Epithelial cell of prostate (primary cell): ENCODE measurements at regions not wholly inside any gene's neighbourhood (a gene's known extent, or its start where the extent isn't known, plus 50 kb on each side); places are given as distances from the start of the nearest gene placed in this dataset.

Experiments
- DNase-seq: peaks from one replicate; pipeline ENCODE4 v3.0.0-alpha.2; 2011; ENCODE audit warnings: low read depth, low spot score
- H3K27ac ChIP-seq: fragments of 450-650 bp; 2 replicates; pipeline ENCODE4 v1.5.1; 2017; ENCODE audit warnings: mild to moderate bottlenecking

DNA sequence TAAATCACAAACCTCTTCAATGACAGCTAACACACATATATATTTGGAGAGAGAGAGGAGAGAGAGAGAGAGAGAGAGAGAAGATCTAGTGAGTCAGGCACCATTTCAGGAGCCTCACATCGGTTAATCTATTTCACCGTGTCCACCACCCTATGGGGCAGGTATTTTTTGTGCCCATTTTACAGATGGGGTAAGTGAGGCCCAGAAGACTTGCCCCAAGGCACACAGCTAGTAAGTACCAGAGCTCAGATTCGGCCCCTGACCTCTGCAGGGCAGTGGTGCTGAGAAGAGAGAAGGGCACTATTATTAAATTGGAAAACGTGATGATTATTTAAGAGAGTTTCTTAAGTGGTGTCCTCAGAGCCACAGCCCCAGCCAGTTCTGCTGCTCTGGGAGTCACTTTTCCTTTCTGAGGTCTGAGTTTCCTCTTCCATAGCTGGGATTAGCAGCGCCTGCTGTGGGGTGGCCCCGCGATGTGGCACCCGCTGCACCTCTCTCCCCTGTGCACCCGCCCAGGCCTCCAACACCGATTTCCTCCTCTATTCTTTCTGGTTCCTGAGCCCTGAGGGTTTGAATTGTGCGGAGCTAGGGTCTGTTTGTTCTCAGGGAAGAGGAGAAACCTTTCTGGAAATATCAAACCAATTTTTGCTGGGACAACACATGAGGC lies 303.9 kb downstream of the IRF8 start:
- DNase-seq, result no peak
- no peak overlapping the region for H3K27ac ChIP-seq

DNA sequence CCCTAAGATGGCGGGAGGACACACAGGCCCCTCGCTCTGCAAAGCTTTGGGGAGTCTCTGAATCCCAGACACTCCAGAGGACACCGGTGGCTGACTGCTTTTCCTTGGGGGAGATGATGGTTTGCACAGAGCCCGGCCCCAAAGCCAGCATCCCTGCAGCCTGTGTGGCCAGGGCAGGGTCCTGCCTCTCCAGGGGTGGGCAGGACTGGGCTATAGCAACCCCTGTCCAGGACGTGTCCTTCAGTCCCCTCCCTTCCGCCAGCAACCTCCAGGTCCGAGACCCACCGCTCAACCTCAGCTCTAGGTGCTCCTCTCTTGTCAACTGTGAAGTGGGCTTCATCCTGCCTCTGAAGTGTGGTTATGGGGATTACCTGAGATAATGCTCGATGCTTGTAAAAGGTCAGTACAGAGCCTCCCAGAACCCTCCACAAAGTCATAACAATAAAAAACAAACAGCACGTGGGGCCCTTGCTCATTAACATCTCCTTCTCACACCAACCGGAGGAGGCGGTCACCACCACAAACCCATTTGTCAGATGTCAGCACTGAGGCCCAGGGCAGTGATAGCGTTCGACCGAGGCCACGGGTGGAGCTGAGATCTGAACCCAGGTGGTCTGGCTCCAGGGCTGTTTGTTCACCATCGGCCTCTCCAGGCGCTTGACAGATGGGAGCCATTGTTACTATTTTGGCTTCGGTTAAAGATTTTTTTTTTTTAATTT lies 304.8 kb downstream of the IRF8 start:
- DNase-seq, result no peak
- no peak overlapping the region for H3K27ac ChIP-seq

DNA sequence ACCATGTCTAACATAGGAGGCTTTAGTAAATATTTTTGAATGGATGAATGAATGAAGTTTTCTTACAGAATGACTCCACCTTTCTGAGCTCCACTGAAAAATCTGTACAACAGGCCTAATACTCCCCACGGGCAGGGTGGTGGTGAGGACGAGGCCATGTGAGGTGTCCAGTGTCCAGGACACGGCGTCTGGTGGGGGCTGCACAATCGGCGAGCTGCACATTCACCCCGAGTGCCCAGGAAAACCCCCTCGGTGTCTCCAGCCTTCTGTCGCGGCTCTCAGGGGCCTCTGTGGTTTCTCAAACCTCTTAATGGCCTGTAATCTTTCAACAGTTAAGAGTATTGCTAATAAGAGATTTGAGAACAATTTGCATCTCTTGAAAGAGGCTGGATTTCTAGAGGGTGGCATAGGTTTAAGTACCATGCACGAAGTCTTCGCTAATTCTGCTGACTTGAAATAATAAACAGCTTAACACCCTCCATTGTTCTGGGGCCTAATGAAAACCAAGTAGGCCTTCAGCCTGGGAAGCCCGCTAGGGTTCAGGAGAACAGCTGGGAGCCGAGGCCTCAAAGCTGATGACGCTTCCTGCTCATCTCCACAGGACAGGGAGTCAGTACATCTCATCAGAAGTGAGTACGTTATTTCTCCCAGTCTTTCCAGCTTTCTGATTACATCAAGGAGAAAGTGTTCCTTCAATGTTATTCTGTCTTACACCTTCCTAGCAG lies 304.6 kb upstream of the FOXF1 start:
- H3K27ac ChIP-seq, result no peak overlapping the region
- DNase-seq, result no peak

DNA sequence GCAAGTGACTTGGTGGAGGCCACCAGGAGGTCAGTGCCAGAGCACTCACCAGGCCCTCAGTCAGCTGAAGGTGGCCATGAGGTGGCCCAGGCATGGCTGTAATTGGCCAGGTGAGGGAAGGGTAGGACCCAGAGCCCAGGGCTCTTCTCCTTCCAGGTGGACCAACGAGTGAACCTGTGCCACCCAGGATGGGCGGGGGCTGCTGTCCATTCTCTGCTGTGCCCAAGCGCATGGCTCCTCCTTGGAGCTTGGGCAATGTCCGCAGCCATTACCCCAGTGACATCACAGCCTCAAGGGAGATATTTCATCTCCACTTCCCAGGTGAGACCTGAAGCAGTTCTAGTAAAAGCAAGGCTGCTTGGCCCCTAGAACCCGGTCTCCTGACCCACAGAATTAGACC lies 303.0 kb upstream of the FOXF1 start:
- DNase-seq, result no peak

DNA sequence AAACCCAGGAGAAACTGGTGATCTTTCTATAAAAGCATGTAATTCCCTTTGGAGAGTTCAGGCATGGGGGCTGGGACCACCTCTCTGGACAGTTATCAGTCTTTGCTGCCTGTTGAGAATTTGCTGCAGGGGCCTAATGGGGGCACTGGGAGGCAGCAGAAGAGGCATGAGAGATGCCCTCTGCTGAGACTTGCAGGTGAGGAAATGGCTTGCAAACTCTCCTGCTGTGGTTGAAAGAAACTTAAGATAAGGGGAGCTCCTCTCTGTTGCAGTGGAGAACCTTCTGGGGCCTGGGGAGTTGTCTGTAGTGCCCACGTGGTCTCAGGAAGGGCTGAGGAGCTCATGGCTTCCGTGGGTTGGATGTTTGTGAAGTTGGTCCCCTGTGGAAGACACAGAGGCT lies 301.1 kb upstream of the FOXF1 start:
- no peak for DNase-seq
- no peak overlapping the region for H3K27ac ChIP-seq

More for the DNA sequence above, 303.0 kb upstream of the FOXF1 start:
- no peak overlapping the region for H3K27ac ChIP-seq

DNA sequence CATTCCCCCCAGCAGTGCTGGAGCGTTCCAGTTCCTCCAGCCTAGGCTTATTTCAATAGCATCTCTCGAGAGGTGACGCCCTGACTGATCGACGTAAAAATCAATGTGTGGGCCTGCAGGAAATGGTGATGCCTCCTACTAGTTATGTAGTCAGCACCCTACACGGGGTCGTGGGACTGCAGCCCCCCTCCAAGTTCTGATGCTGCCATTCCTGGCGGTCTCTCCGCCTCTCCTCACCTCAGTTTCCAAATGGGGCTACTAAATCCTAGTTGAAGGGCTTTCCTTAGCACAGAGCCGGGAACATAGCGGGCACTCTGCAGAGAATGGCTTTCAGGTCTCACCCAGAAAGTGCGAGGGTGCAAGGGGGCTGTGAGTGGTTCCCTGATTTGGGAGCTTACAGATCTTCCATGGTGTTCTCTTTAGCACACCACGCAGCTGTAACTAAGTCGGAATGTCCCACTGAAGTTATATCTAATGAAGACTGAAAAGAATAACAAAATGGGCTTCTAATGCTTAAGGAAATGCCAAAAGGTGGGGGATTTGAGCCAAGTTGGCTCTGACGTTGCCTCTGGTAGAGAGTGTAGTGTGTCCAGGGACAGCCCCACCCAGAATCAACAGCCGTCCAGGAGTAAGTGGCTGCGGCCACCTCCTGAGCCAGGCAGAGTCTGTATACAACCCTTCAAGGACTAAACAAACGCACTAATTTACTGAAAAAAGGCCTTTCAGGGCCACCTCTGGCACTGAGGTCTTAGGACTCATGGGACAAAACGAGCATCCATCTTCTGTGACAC lies 299.7 kb upstream of the FOXF1 start:
- DNase-seq, result no peak
- no peak overlapping the region for H3K27ac ChIP-seq

DNA sequence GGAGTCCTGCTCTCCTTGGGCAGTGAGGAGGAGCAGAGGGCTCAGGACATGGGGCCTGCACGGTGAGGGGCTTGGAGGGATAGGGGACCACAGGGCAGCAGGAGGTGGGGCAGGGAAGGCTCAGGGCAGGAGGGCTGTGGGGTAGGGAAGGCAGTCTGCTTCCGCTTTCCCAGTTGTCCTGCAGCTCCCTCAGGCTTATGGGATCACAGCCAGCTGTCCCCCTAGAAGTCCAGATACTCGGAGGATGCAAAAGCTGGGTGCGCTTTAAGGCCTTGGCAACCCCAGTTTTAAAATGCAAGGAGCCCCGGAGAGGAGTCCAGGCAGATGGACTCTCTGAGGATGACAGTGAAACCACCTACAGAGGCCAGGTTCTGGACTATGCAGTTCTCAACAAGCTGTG lies 299.1 kb upstream of the FOXF1 start:
- no peak for DNase-seq
- H3K27ac ChIP-seq, result no peak overlapping the region

DNA sequence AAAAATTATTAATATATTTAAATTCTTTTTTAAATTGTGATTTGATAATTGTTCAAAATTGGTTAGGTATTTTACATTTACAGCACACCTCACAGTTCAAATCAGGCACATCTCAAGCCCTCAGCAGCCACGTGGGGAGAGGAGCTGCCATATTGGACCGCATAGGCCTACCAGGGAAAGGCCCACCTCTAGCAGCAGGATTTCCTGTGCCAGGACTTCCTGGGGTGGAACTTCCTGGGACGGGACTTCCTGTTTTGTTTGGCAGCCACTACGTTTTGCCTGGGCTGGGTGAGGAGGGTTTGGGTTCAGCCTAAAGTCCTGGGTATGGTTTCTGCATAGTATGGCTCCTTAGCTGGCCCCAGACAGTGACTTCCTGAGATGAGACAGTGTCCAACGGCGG lies 298.5 kb upstream of the FOXF1 start:
- DNase-seq, result no peak
- no peak overlapping the region for H3K27ac ChIP-seq

DNA sequence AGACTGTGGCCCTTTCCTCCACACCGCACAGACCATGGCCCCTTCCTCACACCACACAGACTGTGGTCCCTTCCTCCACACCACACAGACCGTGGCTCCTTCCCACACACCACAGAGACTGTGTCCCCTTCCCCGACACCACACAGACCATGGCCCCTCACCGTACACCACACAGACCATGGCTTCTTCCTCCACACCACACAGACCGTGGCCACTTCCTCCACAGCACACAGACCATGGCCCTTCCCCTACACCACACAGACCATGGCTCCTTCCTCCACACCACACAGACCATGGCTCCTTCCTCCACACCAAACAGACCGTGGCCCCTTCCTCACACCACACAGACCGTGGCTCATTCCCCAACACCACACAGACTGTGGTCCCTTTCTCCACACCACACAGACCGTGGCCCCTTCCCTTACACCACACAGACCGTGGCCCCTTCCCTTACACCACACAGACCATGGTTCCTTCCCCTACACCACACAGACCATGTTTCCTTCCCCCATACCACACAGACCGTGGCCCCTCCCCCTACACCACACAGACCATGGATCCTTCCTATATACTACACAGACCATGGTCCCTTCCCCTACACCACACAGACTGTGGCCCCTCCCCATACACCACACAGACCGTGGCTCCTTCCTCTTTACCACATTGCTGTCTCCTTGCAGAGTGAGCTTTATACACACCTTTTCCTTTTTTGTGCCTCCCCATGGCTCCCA lies 297.5 kb upstream of the FOXF1 start:
- H3K27ac ChIP-seq, result no peak overlapping the region
- DNase-seq, result no peak

DNA sequence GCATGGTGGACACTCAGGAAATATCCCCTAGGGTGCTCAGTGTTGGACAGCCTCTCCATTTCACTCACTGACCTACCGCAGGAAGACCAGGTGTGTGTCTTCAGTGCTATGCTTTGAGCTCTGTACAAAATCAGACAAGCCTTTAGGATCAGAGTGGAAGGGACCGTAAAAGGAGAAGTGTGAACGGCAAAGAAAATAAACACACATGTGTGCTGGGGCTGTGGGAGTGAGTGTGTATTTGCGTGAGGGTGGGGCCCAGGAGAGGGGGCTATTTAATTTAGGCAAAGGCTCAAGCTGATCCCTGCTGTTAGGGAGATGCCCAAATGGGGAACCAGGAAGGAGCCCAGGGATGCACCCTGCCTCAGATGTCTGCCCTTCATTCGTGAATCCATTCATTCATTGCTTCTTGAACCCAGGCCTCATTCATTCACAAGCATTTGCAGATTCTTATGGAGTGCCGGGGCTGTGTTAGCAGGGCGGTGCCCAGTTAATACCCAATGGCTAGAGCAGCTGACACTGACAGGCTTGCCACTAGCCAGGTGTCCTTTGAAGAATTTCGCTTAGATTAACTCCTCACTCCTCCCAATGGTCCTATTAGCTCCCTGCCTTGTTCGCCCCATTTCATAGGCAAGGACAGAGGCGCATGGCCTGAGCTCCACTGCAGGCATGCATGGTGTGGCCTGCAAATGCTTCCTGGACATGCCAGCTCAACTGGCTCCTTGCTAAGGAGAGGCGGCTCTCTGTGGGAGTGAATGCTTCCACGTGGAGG lies 296.7 kb upstream of the FOXF1 start:
- DNase-seq, result no peak
- H3K27ac ChIP-seq, result no peak overlapping the region

DNA sequence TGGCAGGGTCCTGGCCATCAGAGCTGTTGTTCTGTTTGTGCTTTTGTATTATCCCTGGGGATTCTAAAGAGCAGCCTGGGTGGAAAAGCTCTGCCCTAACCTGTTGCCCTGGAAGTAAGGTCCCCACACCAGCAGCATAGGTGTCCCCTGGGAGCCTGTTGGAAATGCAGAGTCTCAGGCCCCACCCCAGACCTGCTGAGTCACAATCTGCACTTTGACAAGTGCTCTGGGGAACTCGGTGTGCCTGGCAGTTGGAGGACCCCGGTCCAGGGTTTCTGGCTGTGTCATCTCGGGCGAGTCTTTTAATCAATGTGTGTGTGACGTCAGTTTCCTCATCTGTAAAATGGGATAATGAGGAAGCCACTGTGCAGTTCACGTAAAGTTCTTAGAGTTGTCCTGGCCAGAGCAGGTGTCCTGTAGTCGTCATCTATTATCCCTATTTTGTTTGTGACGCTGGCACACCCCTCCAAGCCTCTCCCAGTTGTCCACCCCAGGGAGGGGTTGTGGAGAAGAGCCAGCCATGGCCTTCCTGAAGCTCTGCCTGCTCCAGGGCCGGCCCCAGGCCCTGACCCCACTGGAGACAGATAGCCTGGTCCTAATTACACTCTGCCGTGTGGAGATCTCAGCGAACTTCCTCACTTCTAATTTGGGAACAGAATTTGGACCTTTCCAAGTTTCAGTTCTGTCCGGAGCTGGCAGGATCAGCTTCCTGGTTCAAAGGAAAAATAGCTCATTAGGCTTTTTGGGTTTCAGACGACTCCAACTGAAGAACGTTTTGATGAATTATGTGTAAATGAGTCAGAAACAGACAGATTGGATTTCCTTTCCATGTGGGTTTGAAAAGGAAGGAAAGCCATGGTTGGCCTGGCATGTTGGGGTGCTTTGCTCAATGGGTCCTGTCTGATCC lies 295.7 kb upstream of the FOXF1 start:
- DNase-seq, result no peak
- H3K27ac ChIP-seq, result no peak overlapping the region

DNA sequence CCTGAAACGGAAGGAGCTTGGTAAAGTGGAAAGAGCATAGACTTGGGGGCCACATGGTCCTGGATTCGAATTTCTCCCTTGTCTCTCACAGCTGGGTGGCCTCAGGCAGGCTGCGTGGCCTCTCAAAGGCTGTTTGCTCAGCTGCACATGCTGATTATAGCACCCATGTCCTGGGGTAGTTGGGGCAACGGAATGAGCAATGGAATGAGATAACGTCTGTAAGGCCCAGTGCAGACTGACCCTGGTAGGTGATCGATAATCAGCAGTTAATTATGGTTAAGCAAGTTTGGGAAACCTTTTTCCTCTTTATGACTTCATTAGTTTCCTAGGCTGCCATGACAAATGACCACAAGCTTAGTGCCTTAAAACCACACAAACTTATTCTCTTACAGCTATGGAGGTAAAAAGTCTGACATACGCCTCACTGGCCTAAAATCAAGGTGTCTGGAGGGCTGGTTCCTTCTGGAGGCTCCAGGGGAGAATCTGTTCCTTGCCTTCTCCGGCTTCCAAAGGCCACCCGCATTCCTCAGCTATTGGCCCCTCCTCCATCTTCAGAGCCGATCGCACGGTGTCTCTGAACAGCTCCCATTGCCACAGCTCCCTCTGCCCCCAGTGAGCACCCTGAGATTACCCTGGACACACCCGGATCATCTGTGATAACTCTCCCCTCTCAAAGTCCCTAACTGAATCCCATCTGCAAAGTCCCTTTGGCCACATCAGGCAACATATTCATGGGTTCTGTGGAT lies 294.9 kb upstream of the FOXF1 start:
- H3K27ac ChIP-seq, result no peak overlapping the region
- DNase-seq, result no peak

DNA sequence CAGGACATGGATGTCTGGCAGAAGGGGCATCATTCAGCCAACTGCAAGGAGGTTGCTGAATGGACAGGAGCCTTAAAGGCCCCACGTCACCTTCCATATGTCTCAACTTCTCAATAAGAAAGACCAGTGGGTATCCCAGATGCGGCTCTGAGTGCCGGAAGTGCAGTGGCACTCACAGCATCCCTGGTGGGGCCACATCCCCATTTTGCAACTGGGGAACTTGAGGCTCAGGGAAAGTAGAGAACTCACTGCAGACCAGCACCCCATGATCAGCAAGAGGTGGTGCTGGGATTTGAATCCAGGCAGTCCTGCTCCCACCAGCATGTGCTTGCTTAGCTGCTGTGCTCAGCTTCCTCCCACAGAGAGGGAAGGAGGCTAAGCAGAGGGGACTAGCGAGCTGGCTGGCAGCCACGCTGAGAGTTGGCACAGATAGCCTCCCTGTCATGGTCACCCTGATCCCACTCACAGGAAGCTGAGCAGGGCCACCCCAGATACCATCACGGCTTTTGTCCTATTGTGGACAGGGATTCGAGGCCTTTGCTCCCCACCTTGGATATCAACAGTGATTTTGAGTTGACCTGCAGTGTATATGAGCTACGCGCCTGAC lies 294.2 kb upstream of the FOXF1 start:
- no peak for DNase-seq
- H3K27ac ChIP-seq, result no peak overlapping the region

DNA sequence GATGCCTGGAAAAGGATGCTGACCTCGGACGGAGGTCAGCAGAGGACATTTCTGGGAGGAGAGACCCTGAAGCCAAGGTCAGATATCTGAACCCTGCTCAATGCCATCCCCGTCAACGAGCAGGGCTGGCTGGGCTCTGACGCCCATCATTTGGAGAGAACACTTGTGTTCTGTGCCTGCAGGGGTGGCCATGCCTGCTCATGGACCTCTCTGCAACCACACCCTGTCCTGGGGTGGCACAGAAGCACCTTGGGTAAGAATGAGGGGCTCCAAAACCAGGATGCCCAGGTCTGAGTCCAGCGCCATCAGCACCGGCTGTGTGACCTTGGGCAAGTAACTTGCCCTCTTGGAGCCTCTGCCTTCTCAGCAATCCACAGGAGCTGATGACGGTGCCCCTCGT lies 293.7 kb upstream of the FOXF1 start:
- DNase-seq, result no peak
- no peak overlapping the region for H3K27ac ChIP-seq

DNA sequence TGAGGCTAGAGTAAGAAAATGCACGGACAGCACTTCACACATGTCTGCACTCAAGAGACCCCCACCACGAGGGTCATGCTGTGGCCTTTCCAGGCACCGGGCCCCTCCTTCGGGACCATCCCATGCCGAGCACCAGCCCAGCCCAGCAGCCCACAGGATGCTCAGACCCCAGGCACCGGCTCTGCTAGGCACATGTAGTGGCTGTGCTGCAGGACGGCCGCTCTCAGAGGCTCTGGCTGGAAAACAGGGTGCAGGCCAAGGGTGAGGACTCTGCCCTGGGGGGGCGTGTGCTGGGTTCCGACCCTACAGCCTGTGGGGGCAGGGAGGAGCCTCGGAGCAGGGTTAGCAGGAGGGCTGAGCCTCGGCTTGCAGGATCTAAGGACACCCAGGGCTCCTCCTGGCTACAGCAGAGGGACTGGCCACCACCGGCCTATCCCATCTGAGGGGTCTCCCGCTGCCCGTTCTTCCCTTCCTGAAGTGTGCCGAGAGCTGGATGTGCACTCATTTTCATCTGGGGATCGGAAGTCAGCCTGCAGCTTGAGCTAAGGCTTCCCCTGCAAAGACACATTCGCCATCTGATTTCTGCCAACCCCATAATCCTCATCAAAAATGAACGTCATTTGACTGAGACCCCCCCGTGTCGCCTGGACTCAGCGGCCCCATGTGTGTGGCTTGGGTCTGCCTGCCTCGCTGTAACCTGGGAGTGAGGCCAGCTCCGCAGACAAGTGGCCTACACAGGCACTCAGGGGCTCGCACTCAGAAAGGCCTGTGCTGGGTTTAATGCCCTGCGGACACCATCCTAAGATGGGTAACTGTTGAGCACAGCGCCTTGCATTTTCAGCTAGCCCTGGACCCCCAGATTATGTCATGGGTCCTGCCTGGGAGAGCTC lies 293.1 kb upstream of the FOXF1 start:
- H3K27ac ChIP-seq, result no peak overlapping the region
- DNase-seq, result no peak

DNA sequence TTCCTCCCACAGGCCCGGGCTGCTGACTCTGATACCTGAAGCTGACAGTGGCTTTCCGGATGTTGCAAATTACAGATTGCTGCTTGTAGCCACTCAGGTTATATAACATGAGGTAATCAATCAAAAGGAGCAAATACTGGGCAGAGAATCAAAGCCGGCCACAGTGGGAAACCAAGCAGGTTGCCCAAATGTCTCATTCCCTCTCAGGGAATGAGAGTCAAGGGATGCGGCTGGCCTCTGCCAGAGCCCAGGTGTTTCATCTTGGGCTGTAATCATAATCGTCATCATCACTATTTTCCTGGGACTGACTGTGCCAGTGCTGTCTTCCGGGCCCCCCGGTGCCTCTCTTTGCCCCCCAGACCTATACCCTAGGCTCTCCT lies 292.4 kb upstream of the FOXF1 start:
- no peak for DNase-seq
- no peak overlapping the region for H3K27ac ChIP-seq
